HepG2 (cell line): ENCODE measurements at regions not wholly inside any gene's neighbourhood (a gene's known extent, or its start where the extent isn't known, plus 50 kb on each side); places are given as distances from the start of the nearest gene placed in this dataset.

ENCODE experiments used
- CCDC6 ChIP-seq: sonication (generic); formaldehyde crosslinking; IDR thresholded peaks from 2 replicates; pipeline ENCODE4 v1.8.1; 2022; ENCODE audit warnings: mild to moderate bottlenecking, missing genetic modification reagents, moderate library complexity
- ELF3 ChIP-seq: IDR thresholded peaks from 2 replicates; pipeline ENCODE4 v1.6.1; 2016; ENCODE audit warnings: missing genetic modification reagents, missing compliant biosample characterization
- NONO ChIP-seq, 2 experiments: fragments of 450-650 bp in 1 of 2; sonication (generic) in 1 of 2; formaldehyde crosslinking in 1 of 2; IDR thresholded peaks in 1 of 2; conservative IDR thresholded peaks in 1 of 2; 2 replicates each; pipeline versions ENCODE4 v1.6.1 to v1.8.0; 2017 to 2022; ENCODE audit warnings: mild to moderate bottlenecking in 1 of 2, missing genetic modification reagents in 1 of 2, moderate library complexity in 1 of 2
- PBX3 ChIP-seq: sonication (generic); formaldehyde crosslinking; IDR thresholded peaks from 2 replicates; pipeline ENCODE4 v1.8.1; 2023; ENCODE audit warnings: missing genetic modification reagents, inconsistent platforms, borderline replicate concordance
- RFX3 ChIP-seq: IDR thresholded peaks from 2 replicates; pipeline ENCODE4 v1.6.1; 2016; ENCODE audit warnings: missing biosample characterization, missing genetic modification reagents
- SAFB2 ChIP-seq: sonication (generic); formaldehyde crosslinking; IDR thresholded peaks from 2 replicates; pipeline ENCODE4 v1.5.1; 2020; ENCODE audit warnings: missing genetic modification reagents, low read depth, mild to moderate bottlenecking, borderline replicate concordance
- SAP130 ChIP-seq: IDR thresholded peaks from 2 replicates; pipeline ENCODE4 v1.6.1; 2016; ENCODE audit warnings: low read depth
- SOX6 ChIP-seq, 2 experiments: fragments of 450-650 bp in 1 of 2; sonication (generic) in 1 of 2; formaldehyde crosslinking in 1 of 2; IDR thresholded peaks; 2 replicates each; pipeline versions ENCODE4 v1.4.0 to v1.6.1; 2017 to 2020; ENCODE audit warnings: antibody characterized with exemption in 1 of 2, mild to moderate bottlenecking in 1 of 2, missing genetic modification reagents in 1 of 2
- SP1 ChIP-seq, 2 experiments: fragments of 450-650 bp in 1 of 2; sonication (generic) in 1 of 2; formaldehyde crosslinking in 1 of 2; IDR thresholded peaks; 2 replicates each; pipeline versions ENCODE4 v1.4.0 to v1.6.1; 2016 to 2020; ENCODE audit warnings: missing genetic modification reagents in 1 of 2
- ZFP91 ChIP-seq: sonication (generic); formaldehyde crosslinking; IDR thresholded peaks from 2 replicates; pipeline ENCODE4 v1.9.0; 2022; ENCODE audit warnings: missing genetic modification reagents, mild to moderate bottlenecking, borderline replicate concordance
- ZNF230 ChIP-seq: sonication (generic); formaldehyde crosslinking; IDR thresholded peaks from 2 replicates; pipeline ENCODE4 v1.4.0; 2020; ENCODE audit warnings: mild to moderate bottlenecking, missing genetic modification reagents
- ZNF274 ChIP-seq: sonication (generic); formaldehyde crosslinking; IDR thresholded peaks from 2 replicates; pipeline ENCODE4 v1.5.1; 2020; ENCODE audit warnings: mild to moderate bottlenecking, missing genetic modification reagents
- ZNF383 ChIP-seq: sonication (generic); formaldehyde crosslinking; IDR thresholded peaks from 2 replicates; pipeline ENCODE4 v1.4.0; 2020; ENCODE audit warnings: missing genetic modification reagents, mild to moderate bottlenecking, borderline replicate concordance
- ZNF446 ChIP-seq: sonication (generic); formaldehyde crosslinking; IDR thresholded peaks from 2 replicates; pipeline ENCODE4 v1.5.0; 2020; ENCODE audit warnings: mild to moderate bottlenecking, missing genetic modification reagents
- ZNF468 ChIP-seq: sonication (generic); formaldehyde crosslinking; IDR thresholded peaks from 2 replicates; pipeline ENCODE4 v1.8.0; 2022; ENCODE audit warnings: mild to moderate bottlenecking, moderate library complexity, missing genetic modification reagents
- ZNF790 ChIP-seq: sonication (generic); formaldehyde crosslinking; IDR thresholded peaks from 2 replicates; pipeline ENCODE4 v1.8.0; 2022; ENCODE audit warnings: missing genetic modification reagents, mild to moderate bottlenecking, borderline replicate concordance
- TF ChIP-seq, protein P1 (sequence below): sonication (generic); formaldehyde crosslinking; IDR thresholded peaks from 2 replicates; pipeline ENCODE4 v1.4.0; 2020; ENCODE audit warnings: mild to moderate bottlenecking, low read depth, missing genetic modification reagents
- TF ChIP-seq, protein P2 (sequence below): sonication (generic); formaldehyde crosslinking; IDR thresholded peaks from 2 replicates; pipeline ENCODE4 v1.8.0; 2023; ENCODE audit warnings: mild to moderate bottlenecking, missing genetic modification reagents
- TF ChIP-seq, protein P3 (sequence below): IDR thresholded peaks from 2 replicates; pipeline ENCODE4 v1.6.1; 2016; ENCODE audit warnings: missing genetic modification reagents, missing compliant biosample characterization
- TF ChIP-seq, protein P4 (sequence below): sonication (generic); formaldehyde crosslinking; conservative IDR thresholded peaks from 2 replicates; pipeline ENCODE4 v1.4.0; 2020; ENCODE audit warnings: missing genetic modification reagents

- peak; percentile 42; the same call in 1 of the 2 replicates for TF ChIP-seq ZFP91 (CRISPR knock-in tag)
- no peak for TF ChIP-seq SOX6 (IDR thresholded peaks at IDR 0.05)
- TF ChIP-seq SOX6 (CRISPR knock-in tag; IDR thresholded peaks at IDR 0.05), result peak; percentile 100
- no peak for TF ChIP-seq RFX3 (CRISPR knock-in tag)
- TF ChIP-seq, protein P1, sequence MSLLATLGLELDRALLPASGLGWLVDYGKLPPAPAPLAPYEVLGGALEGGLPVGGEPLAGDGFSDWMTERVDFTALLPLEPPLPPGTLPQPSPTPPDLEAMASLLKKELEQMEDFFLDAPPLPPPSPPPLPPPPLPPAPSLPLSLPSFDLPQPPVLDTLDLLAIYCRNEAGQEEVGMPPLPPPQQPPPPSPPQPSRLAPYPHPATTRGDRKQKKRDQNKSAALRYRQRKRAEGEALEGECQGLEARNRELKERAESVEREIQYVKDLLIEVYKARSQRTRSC (CRISPR knock-in tag), result peak; percentile 29; the same call in 1 of the 2 replicates
- TF ChIP-seq, protein P2, sequence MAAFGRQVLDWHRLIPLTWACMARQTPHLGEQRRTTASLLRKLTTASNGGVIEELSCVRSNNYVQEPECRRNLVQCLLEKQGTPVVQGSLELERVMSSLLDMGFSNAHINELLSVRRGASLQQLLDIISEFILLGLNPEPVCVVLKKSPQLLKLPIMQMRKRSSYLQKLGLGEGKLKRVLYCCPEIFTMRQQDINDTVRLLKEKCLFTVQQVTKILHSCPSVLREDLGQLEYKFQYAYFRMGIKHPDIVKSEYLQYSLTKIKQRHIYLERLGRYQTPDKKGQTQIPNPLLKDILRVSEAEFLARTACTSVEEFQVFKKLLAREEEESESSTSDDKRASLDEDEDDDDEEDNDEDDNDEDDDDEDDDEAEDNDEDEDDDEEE (CRISPR knock-in tag), result peak; percentile 90; the same call in 1 of the 2 replicates
- no peak for TF ChIP-seq ZNF468 (CRISPR knock-in tag)
- TF ChIP-seq SAP130 (CRISPR knock-in tag), result peak; percentile 97
- TF ChIP-seq NONO (IDR thresholded peaks at IDR 0.05), result no peak
- TF ChIP-seq NONO (CRISPR knock-in tag; conservative IDR thresholded peaks at IDR 0.05), result peak; percentile 90
- peak; percentile 51 for TF ChIP-seq ZNF383
- TF ChIP-seq ZNF274 (CRISPR knock-in tag), result no peak; the same call in 1 of the 2 replicates
- peak; percentile 99 for TF ChIP-seq ELF3 (CRISPR knock-in tag)
- no peak for TF ChIP-seq SP1 (IDR thresholded peaks at IDR 0.05)
- peak; percentile 36 for TF ChIP-seq SP1 (CRISPR knock-in tag; IDR thresholded peaks at IDR 0.05)
- peak; percentile 78; the same call in 1 of the 2 replicates for TF ChIP-seq ZNF230
- TF ChIP-seq ZNF446 (CRISPR knock-in tag), result peak; percentile 75; the same call in 1 of the 2 replicates
- TF ChIP-seq, protein P3, sequence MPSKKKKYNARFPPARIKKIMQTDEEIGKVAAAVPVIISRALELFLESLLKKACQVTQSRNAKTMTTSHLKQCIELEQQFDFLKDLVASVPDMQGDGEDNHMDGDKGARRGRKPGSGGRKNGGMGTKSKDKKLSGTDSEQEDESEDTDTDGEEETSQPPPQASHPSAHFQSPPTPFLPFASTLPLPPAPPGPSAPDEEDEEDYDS (CRISPR knock-in tag), result peak; percentile 83
- TF ChIP-seq, protein P4, sequence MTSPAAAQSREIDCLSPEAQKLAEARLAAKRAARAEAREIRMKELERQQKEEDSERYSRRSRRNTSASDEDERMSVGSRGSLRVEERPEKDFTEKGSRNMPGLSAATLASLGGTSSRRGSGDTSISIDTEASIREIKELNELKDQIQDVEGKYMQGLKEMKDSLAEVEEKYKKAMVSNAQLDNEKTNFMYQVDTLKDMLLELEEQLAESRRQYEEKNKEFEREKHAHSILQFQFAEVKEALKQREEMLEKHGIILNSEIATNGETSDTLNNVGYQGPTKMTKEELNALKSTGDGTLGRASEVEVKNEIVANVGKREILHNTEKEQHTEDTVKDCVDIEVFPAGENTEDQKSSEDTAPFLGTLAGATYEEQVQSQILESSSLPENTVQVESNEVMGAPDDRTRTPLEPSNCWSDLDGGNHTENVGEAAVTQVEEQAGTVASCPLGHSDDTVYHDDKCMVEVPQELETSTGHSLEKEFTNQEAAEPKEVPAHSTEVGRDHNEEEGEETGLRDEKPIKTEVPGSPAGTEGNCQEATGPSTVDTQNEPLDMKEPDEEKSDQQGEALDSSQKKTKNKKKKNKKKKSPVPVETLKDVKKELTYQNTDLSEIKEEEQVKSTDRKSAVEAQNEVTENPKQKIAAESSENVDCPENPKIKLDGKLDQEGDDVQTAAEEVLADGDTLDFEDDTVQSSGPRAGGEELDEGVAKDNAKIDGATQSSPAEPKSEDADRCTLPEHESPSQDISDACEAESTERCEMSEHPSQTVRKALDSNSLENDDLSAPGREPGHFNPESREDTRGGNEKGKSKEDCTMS, result no peak
- peak; percentile 62; the same call in 1 of the 2 replicates for TF ChIP-seq ZNF790 (CRISPR knock-in tag)
- peak; percentile 88 for TF ChIP-seq CCDC6
- TF ChIP-seq PBX3 (CRISPR knock-in tag), result 0 out of 2 replicates have a peak, but pooled peaks have one; percentile 73
- no peak for TF ChIP-seq SAFB2 (CRISPR knock-in tag)
Observed at GRCh38 chr2:74764429-74765272, 69.3 kb upstream of the HK2 start (continued).
